ENCODE measurements at regions not wholly inside any gene's neighbourhood (a gene's known extent, or its start where the extent isn't known, plus 50 kb on each side); places are given as distances from the start of the nearest gene placed in this dataset.

GRCh38 chr7:25596443-25596842 is 368.2 kb upstream of the NPVF start:
- no peaks in the 10 kb centered on the region for H3K4me1 ChIP-seq (ENCODE audit: control insufficient read depth in 2 of 2, insufficient read depth in 2 of 2, low read length in 2 of 2)
- Mint-ChIP-seq H3K27ac (no peak overlapping the region), H3K27me3 (peaks cover 17% of the 10 kb centered on the region), H3K4me1 (no peaks in the 10 kb centered on the region), H3K4me3 (no peak overlapping the region), H3K9me3 (ENCODE audit: insufficient read depth) (no peaks in the 10 kb centered on the region)
- no peak for DNase-seq
- WGBS (ENCODE audit: insufficient coverage): 94% methylated on average over 6 of the region's 9 CpGs
- H3K4me2 ChIP-seq (replicated peaks; ENCODE audit: low read depth, low read length, poor library complexity, severe bottlenecking): no peak overlapping the region
- H3K36me3 ChIP-seq (replicated peaks in 1 of 2; ENCODE audit: control extremely low read depth in 1 of 2, control insufficient read depth in 1 of 2, extremely low read depth in 1 of 2, insufficient read depth in 2 of 2, low read length in 1 of 2): no peaks in the 10 kb centered on the region
- no peak overlapping the region for H3K9ac ChIP-seq (ENCODE audit: low read length)
- H3K27me3 ChIP-seq (replicated peaks in 1 of 4; ENCODE audit: control extremely low read depth in 1 of 4, control insufficient read depth in 3 of 4, insufficient read depth in 4 of 4, low read length in 3 of 4): no peaks in the 10 kb centered on the region
- no peaks in the 10 kb centered on the region for H3K79me2 ChIP-seq (ENCODE audit: control insufficient read depth, insufficient read depth, low read length)
- H3K27ac ChIP-seq (ENCODE audit: low read length in 2 of 2): no peak overlapping the region
- H3K9me3 ChIP-seq (ENCODE audit: control extremely low read depth in 1 of 3, control insufficient read depth in 2 of 3, insufficient read depth in 1 of 3, low read length in 2 of 3): no peaks in the 10 kb centered on the region
- H2AFZ ChIP-seq (ENCODE audit: insufficient read depth, low read depth, low read length, poor library complexity, severe bottlenecking): no peak overlapping the region
- intact Hi-C loops (cut with micrococcal nuclease): no loop called here
- H3K4me3 ChIP-seq (ENCODE audit: control extremely low read depth in 1 of 5, extremely low read depth in 1 of 5, insufficient read depth in 1 of 5, low read depth in 2 of 5, low read length in 4 of 5): no peak overlapping the region
- TF ChIP-seq EZH2 (IDR thresholded peaks at IDR 0.05; ENCODE audit: borderline replicate concordance, insufficient read depth, low read depth, low read length, poor library complexity, severe bottlenecking): no peak
- no peak for TF ChIP-seq CTCF (IDR thresholded peaks at IDR 0.05)
- ChIA-PET POLR2A (no interaction called here), CTCF (no interaction called here)
- no peaks in the 10 kb centered on the region for H4K20me1 ChIP-seq (ENCODE audit: control insufficient read depth, insufficient read depth, low read length, poor library complexity, severe bottlenecking)
- no peak for ATAC-seq (ENCODE audit: low read depth)

GRCh38 chr7:25597946-25598345 is 369.7 kb upstream of the NPVF start:
- Histone ChIP-seq H4K20me1 (ENCODE audit: control insufficient read depth, insufficient read depth, low read length, poor library complexity, severe bottlenecking) (no peaks in the 10 kb centered on the region), H2AFZ (ENCODE audit: insufficient read depth, low read depth, low read length, poor library complexity, severe bottlenecking) (no peak overlapping the region), H3K27ac (ENCODE audit: low read length in 2 of 2) (no peak overlapping the region), H3K27me3 (replicated peaks in 1 of 4; ENCODE audit: control extremely low read depth in 1 of 4, control insufficient read depth in 3 of 4, insufficient read depth in 4 of 4, low read length in 3 of 4) (no peaks in the 10 kb centered on the region), H3K36me3 (replicated peaks in 1 of 2; ENCODE audit: control extremely low read depth in 1 of 2, control insufficient read depth in 1 of 2, extremely low read depth in 1 of 2, insufficient read depth in 2 of 2, low read length in 1 of 2) (no peaks in the 10 kb centered on the region), H3K4me3 (ENCODE audit: control extremely low read depth in 1 of 5, extremely low read depth in 1 of 5, insufficient read depth in 1 of 5, low read depth in 2 of 5, low read length in 4 of 5) (no peak overlapping the region), H3K4me1 (ENCODE audit: control insufficient read depth in 2 of 2, insufficient read depth in 2 of 2, low read length in 2 of 2) (no peaks in the 10 kb centered on the region), H3K79me2 (ENCODE audit: control insufficient read depth, insufficient read depth, low read length) (no peaks in the 10 kb centered on the region), H3K9ac (ENCODE audit: low read length) (no peak overlapping the region), H3K4me2 (replicated peaks; ENCODE audit: low read depth, low read length, poor library complexity, severe bottlenecking) (no peak overlapping the region), H3K9me3 (ENCODE audit: control extremely low read depth in 1 of 3, control insufficient read depth in 2 of 3, insufficient read depth in 1 of 3, low read length in 2 of 3) (no peaks in the 10 kb centered on the region)
- no peaks in the 10 kb centered on the region for H3K4me1 Mint-ChIP-seq
- intact Hi-C loops (cut with micrococcal nuclease): no loop called here
- TF ChIP-seq EZH2 (IDR thresholded peaks at IDR 0.05; ENCODE audit: borderline replicate concordance, insufficient read depth, low read depth, low read length, poor library complexity, severe bottlenecking) (no peak), CTCF (IDR thresholded peaks at IDR 0.05) (no peak)
- no peak for DNase-seq
- no peaks in the 10 kb centered on the region for H3K9me3 Mint-ChIP-seq (ENCODE audit: insufficient read depth)
- 69% methylated on average over 2 of the region's 5 CpGs for WGBS (ENCODE audit: insufficient coverage)
- no peak overlapping the region for H3K4me3 Mint-ChIP-seq
- CTCF ChIA-PET: interaction anchor here (1.0 kb wide), 1 partner anchor 32 kb away, joined by 3 read pairs; no protein-coding TSS in a partner anchor
- H3K27ac Mint-ChIP-seq: no peak overlapping the region
- POLR2A ChIA-PET: no interaction called here
- ATAC-seq (ENCODE audit: low read depth): no peak
- H3K27me3 Mint-ChIP-seq: peaks cover 9% of the 10 kb centered on the region
